HL-60 (cell line): ENCODE measurements at regions not wholly inside any gene's neighbourhood (a gene's known extent, or its start where the extent isn't known, plus 50 kb on each side); places are given as distances from the start of the nearest gene placed in this dataset.

Source experiments
- POLR2AphosphoS5 ChIP-seq: IDR thresholded peaks from 2 replicates; pipeline ENCODE4 v1.6.1; 2012; ENCODE audit warnings: low read depth
- SPI1 ChIP-seq: IDR thresholded peaks from 2 replicates; pipeline ENCODE4 v1.6.1; 2012; ENCODE audit warnings: low read depth, mild to moderate bottlenecking, borderline replicate concordance
- TF ChIP-seq, protein P1 (sequence below): IDR thresholded peaks from one replicate; pipeline ENCODE4 v1.5.1; 2011; ENCODE audit warnings: low read length, control low read depth, inconsistent platforms; ENCODE audit not compliant: insufficient read depth
- TF ChIP-seq, protein P2 (sequence below): IDR thresholded peaks from 2 replicates; pipeline ENCODE4 v1.6.1; 2012; ENCODE audit warnings: low read depth; ENCODE audit not compliant: insufficient replicate concordance

DNA sequence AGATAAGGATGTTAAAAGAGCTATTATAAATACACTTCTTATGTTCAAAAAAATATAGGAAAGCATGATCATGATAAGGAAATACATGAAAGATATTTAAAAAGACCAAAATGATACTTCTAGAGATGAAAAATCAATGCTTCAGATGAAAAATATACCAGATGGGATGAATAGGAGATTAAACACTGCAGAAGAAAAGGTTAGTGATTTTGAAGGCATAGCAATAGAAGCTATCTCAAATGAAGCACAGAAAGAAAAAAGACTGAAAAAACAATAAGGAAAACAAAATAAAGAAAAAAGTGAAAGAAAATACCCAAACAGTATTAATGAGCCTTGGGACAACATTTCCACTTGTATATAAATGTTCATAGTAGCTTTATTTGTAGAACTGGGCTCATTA, 80.7 kb upstream of the LEF1 start:
- TF ChIP-seq, protein P1, sequence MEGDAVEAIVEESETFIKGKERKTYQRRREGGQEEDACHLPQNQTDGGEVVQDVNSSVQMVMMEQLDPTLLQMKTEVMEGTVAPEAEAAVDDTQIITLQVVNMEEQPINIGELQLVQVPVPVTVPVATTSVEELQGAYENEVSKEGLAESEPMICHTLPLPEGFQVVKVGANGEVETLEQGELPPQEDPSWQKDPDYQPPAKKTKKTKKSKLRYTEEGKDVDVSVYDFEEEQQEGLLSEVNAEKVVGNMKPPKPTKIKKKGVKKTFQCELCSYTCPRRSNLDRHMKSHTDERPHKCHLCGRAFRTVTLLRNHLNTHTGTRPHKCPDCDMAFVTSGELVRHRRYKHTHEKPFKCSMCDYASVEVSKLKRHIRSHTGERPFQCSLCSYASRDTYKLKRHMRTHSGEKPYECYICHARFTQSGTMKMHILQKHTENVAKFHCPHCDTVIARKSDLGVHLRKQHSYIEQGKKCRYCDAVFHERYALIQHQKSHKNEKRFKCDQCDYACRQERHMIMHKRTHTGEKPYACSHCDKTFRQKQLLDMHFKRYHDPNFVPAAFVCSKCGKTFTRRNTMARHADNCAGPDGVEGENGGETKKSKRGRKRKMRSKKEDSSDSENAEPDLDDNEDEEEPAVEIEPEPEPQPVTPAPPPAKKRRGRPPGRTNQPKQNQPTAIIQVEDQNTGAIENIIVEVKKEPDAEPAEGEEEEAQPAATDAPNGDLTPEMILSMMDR, result no peak
- TF ChIP-seq POLR2AphosphoS5 (no peak), SPI1 (no peak)
- TF ChIP-seq, protein P2, sequence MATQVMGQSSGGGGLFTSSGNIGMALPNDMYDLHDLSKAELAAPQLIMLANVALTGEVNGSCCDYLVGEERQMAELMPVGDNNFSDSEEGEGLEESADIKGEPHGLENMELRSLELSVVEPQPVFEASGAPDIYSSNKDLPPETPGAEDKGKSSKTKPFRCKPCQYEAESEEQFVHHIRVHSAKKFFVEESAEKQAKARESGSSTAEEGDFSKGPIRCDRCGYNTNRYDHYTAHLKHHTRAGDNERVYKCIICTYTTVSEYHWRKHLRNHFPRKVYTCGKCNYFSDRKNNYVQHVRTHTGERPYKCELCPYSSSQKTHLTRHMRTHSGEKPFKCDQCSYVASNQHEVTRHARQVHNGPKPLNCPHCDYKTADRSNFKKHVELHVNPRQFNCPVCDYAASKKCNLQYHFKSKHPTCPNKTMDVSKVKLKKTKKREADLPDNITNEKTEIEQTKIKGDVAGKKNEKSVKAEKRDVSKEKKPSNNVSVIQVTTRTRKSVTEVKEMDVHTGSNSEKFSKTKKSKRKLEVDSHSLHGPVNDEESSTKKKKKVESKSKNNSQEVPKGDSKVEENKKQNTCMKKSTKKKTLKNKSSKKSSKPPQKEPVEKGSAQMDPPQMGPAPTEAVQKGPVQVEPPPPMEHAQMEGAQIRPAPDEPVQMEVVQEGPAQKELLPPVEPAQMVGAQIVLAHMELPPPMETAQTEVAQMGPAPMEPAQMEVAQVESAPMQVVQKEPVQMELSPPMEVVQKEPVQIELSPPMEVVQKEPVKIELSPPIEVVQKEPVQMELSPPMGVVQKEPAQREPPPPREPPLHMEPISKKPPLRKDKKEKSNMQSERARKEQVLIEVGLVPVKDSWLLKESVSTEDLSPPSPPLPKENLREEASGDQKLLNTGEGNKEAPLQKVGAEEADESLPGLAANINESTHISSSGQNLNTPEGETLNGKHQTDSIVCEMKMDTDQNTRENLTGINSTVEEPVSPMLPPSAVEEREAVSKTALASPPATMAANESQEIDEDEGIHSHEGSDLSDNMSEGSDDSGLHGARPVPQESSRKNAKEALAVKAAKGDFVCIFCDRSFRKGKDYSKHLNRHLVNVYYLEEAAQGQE, result no peak
